Endothelial cell of umbilical vein (primary cell): ENCODE measurements at regions not wholly inside any gene's neighbourhood (a gene's known extent, or its start where the extent isn't known, plus 50 kb on each side); places are given as distances from the start of the nearest gene placed in this dataset.

Source experiments
- EZH2 ChIP-seq: IDR thresholded peaks from 2 replicates; pipeline ENCODE4 v1.6.1; 2012; ENCODE audit warnings: borderline replicate concordance, low read depth, mild to moderate bottlenecking, moderate library complexity, low read length, inconsistent platforms; ENCODE audit not compliant: severe bottlenecking
- FOS ChIP-seq: IDR thresholded peaks from 2 replicates; pipeline ENCODE4 v1.6.1; 2011; ENCODE audit warnings: mild to moderate bottlenecking, low read length, moderate library complexity, borderline replicate concordance; ENCODE audit not compliant: insufficient read depth
- GATA2 ChIP-seq: IDR thresholded peaks from 2 replicates; pipeline ENCODE4 v1.7.0; 2011; ENCODE audit warnings: low read depth, mild to moderate bottlenecking, moderate library complexity, mixed read lengths, low read length; ENCODE audit not compliant: insufficient read length, insufficient read depth
- MYC ChIP-seq: IDR thresholded peaks from one replicate; pipeline ENCODE4 v1.6.1; 2011; ENCODE audit warnings: mild to moderate bottlenecking, low read depth, low read length
- POLR2A ChIP-seq: IDR thresholded peaks from 2 replicates; pipeline ENCODE4 v1.6.1; 2012; ENCODE audit warnings: low read depth, mild to moderate bottlenecking, control low read depth, low read length
- POLR2AphosphoS5 ChIP-seq: IDR thresholded peaks from 2 replicates; pipeline ENCODE4 v1.6.1; 2012; ENCODE audit warnings: low read depth, mild to moderate bottlenecking, control low read depth, low read length, moderate library complexity; ENCODE audit not compliant: insufficient read depth
- TF ChIP-seq, protein P1 (sequence below), 2 donors: IDR thresholded peaks; 1 replicate in 1 of 2; 2 replicates in 1 of 2; pipeline ENCODE4 v1.5.1; 2011; ENCODE audit warnings: low read length in 2 of 2, mild to moderate bottlenecking in 2 of 2, moderate library complexity in 2 of 2, control low read depth in 1 of 2, inconsistent platforms in 1 of 2, low read depth in 1 of 2; ENCODE audit not compliant: insufficient read depth in 1 of 2; ENCODE audit errors: extremely low read depth in 1 of 2
- TF ChIP-seq, protein P2 (sequence below): IDR thresholded peaks from 2 replicates; pipeline ENCODE4 v1.6.1; 2011; ENCODE audit not compliant: insufficient read depth, insufficient read length

- TF ChIP-seq, protein P1, sequence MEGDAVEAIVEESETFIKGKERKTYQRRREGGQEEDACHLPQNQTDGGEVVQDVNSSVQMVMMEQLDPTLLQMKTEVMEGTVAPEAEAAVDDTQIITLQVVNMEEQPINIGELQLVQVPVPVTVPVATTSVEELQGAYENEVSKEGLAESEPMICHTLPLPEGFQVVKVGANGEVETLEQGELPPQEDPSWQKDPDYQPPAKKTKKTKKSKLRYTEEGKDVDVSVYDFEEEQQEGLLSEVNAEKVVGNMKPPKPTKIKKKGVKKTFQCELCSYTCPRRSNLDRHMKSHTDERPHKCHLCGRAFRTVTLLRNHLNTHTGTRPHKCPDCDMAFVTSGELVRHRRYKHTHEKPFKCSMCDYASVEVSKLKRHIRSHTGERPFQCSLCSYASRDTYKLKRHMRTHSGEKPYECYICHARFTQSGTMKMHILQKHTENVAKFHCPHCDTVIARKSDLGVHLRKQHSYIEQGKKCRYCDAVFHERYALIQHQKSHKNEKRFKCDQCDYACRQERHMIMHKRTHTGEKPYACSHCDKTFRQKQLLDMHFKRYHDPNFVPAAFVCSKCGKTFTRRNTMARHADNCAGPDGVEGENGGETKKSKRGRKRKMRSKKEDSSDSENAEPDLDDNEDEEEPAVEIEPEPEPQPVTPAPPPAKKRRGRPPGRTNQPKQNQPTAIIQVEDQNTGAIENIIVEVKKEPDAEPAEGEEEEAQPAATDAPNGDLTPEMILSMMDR (IDR thresholded peaks at IDR 0.05; ENCODE audit: extremely low read depth in 1 of 2, insufficient read depth in 1 of 2, low read depth in 1 of 2, low read length in 2 of 2), result no peak
- TF ChIP-seq MYC, result no peak
- no peak for TF ChIP-seq POLR2AphosphoS5
- TF ChIP-seq, protein P2, sequence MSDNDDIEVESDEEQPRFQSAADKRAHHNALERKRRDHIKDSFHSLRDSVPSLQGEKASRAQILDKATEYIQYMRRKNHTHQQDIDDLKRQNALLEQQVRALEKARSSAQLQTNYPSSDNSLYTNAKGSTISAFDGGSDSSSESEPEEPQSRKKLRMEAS, result no peak
- TF ChIP-seq POLR2A, result no peak
- TF ChIP-seq GATA2, result no peak
- TF ChIP-seq EZH2, result no peak
- TF ChIP-seq FOS, result no peak
Measured at GRCh38 chr13:44210525-44210924, 163.1 kb upstream of the SERP2 start.
